ENCODE measurements at regions not wholly inside any gene's neighbourhood (a gene's known extent, or its start where the extent isn't known, plus 50 kb on each side); places are given as distances from the start of the nearest gene placed in this dataset.

DNA sequence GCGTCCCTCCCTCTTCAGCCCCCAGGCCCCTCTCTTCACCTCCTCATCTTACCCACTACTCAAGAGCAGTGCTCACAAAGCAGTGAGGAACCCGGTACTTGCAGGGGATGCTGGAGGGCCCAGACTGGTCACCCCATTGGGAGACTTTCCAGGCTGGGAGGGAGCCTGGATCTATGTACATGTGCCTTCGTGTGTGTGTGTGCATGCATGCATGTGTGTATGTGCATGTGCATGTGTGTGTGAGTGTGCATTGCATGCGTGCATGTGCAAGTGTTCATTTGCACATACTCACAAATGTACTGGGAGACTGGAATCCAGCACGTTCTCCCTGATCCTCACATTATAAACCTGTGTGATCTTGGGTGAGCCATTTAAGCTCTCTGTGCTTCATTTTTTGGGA, 696.0 kb upstream of the EEF2KMT start:
- no peaks in the 10 kb centered on the region for H3K9me3 Mint-ChIP-seq
- H3K27ac Mint-ChIP-seq = no peak overlapping the region
- TF ChIP-seq, protein P1, sequence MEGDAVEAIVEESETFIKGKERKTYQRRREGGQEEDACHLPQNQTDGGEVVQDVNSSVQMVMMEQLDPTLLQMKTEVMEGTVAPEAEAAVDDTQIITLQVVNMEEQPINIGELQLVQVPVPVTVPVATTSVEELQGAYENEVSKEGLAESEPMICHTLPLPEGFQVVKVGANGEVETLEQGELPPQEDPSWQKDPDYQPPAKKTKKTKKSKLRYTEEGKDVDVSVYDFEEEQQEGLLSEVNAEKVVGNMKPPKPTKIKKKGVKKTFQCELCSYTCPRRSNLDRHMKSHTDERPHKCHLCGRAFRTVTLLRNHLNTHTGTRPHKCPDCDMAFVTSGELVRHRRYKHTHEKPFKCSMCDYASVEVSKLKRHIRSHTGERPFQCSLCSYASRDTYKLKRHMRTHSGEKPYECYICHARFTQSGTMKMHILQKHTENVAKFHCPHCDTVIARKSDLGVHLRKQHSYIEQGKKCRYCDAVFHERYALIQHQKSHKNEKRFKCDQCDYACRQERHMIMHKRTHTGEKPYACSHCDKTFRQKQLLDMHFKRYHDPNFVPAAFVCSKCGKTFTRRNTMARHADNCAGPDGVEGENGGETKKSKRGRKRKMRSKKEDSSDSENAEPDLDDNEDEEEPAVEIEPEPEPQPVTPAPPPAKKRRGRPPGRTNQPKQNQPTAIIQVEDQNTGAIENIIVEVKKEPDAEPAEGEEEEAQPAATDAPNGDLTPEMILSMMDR (IDR thresholded peaks at IDR 0.05; ENCODE audit: unreplicated experiment in 3 of 3) = no peak
- no peak overlapping the region for H3K4me3 Mint-ChIP-seq
- peaks cover 4% of the 10 kb centered on the region for H3K27me3 Mint-ChIP-seq (ENCODE audit: low read depth)
- no peaks in the 10 kb centered on the region for H3K4me1 Mint-ChIP-seq
- H3K36me3 Mint-ChIP-seq (ENCODE audit: low read depth) = no peaks in the 10 kb centered on the region

DNA sequence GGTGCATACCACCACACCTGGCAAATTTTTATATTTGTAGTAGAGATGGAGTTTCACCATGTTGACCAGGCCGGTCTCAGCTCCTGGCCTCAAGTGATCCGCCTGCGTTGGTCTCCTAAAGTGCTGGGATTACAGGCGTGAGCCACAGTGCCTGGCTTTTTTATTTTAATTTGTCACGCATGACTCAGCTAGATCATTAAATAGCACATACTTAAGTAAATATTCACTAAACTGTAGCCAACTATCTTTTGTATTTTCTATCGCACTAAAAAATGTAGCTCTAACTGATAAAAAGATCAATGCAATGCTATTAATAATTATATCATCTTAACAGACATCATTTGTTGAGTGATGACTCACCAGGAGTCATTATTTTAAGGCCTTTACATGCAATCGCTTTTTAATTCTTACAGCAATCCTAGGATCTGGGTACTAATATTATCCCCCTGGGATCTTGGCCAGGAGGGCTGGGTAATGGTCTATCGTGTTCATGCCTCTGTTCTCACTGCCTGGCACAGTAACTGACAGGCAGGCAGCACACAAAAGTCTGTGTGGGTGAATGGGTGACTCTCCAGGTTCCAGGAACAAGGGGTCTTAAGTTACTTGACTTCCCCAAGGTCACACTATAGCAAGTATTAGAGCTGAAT, 693.5 kb upstream of the EEF2KMT start:
- H3K4me1 Mint-ChIP-seq = no peaks in the 10 kb centered on the region
- TF ChIP-seq, protein P1 (IDR thresholded peaks at IDR 0.05; ENCODE audit: unreplicated experiment in 3 of 3) = no peak
- no peaks in the 10 kb centered on the region for H3K36me3 Mint-ChIP-seq (ENCODE audit: low read depth)
- no peaks in the 10 kb centered on the region for H3K9me3 Mint-ChIP-seq
- peaks cover 4% of the 10 kb centered on the region for H3K27me3 Mint-ChIP-seq (ENCODE audit: low read depth)
- no peak overlapping the region for H3K27ac Mint-ChIP-seq
- no peak overlapping the region for H3K4me3 Mint-ChIP-seq

DNA sequence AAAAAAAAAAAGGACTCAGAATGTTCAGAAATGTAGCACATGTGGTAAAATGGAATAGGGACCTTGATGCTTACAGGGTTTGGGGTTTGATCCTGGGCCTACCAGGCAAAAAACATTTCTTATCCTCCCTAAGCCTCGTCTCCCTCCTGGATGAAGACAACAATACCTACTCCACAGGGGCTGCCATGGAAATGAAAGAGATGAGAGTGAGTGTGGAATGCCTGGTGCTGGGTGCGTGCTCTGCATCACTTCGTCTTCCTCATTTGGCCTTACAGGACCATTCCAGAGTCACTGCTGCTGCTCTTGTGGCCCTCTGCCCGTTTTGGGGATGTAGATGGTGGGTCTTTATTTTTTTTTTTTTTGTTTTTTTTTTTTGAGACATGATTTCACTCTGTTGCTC, 692.9 kb upstream of the EEF2KMT start:
- TF ChIP-seq, protein P1 (IDR thresholded peaks at IDR 0.05; ENCODE audit: unreplicated experiment in 3 of 3) = no peak
- Mint-ChIP-seq H3K36me3 (ENCODE audit: low read depth) (no peaks in the 10 kb centered on the region), H3K27ac (no peak overlapping the region), H3K4me1 (no peaks in the 10 kb centered on the region), H3K4me3 (no peak overlapping the region), H3K9me3 (no peaks in the 10 kb centered on the region), H3K27me3 (ENCODE audit: low read depth) (peaks cover 4% of the 10 kb centered on the region)

DNA sequence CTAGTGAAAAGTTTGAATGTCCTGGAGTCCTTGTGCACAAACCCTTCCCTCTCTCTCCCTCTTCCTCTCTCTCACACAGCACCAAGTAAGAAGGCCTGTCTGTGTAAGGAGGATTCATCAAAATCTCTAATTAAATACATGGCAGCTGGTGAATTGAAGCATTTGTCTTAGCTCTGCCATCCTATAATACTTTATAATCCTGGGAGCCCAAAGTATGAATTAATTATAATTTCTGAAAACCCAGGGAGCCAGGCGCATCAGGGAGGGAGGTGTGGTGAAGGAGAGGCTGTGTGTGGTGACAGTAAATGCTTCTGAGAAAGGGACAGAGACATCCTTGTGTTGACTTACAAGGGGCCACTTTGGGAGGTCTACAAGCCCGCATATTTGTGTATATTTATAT, 691.4 kb upstream of the EEF2KMT start:
- H3K4me3 Mint-ChIP-seq = no peak overlapping the region

DNA sequence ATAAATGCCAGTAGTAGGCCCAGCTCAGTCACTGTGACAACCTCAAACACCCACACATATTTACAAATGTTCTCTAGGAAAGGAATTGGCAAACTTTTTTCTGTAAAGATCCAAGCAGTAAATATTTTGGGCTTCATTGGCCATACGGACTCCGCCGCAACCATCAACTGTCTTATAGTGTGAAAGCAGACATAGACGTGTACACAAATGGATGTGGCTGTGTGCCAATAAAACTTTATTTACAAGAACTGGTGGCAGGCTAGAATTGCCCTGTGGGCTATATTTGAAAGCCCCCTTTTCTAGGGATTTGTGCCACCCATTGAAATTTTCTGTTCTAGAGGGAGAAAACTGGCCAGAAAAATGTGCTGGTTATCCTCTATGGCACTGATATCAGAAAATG, 683.8 kb upstream of the EEF2KMT start:
- Mint-ChIP-seq H3K4me3 (no peak overlapping the region), H3K36me3 (ENCODE audit: low read depth) (no peaks in the 10 kb centered on the region), H3K27ac (no peak overlapping the region), H3K27me3 (ENCODE audit: low read depth) (no peaks in the 10 kb centered on the region), H3K9me3 (peaks cover 3% of the 10 kb centered on the region), H3K4me1 (no peaks in the 10 kb centered on the region)
- TF ChIP-seq, protein P1 (IDR thresholded peaks at IDR 0.05; ENCODE audit: unreplicated experiment in 3 of 3) = no peak

More for the DNA sequence above, 691.4 kb upstream of the EEF2KMT start:
- no peaks in the 10 kb centered on the region for H3K36me3 Mint-ChIP-seq (ENCODE audit: low read depth)
- peaks cover 4% of the 10 kb centered on the region for H3K27me3 Mint-ChIP-seq (ENCODE audit: low read depth)
- TF ChIP-seq, protein P1 (IDR thresholded peaks at IDR 0.05; ENCODE audit: unreplicated experiment in 3 of 3) = no peak
- no peak overlapping the region for H3K27ac Mint-ChIP-seq
- no peaks in the 10 kb centered on the region for H3K9me3 Mint-ChIP-seq
- no peaks in the 10 kb centered on the region for H3K4me1 Mint-ChIP-seq

DNA sequence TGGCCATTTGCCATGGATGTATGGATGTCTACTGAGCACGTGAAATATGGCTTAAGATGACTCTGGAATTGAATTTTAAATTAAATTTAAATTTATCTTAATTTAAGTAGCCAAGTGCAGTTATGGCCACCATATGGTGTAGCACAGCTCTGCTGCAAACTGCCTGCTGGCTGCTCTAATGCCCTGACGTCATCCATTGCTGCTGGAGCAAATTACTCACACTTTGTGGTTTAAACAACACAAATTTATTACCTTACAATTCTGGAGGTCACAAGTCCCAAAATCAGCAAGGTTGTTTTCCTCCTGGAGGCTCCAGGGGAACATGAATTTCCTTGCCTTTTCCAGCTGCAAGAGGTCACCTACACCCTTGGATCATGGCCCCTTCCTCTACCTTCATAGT, 679.3 kb upstream of the EEF2KMT start:
- Mint-ChIP-seq H3K9me3 (peaks cover 3% of the 10 kb centered on the region), H3K4me3 (no peak overlapping the region)
- TF ChIP-seq, protein P1 (IDR thresholded peaks at IDR 0.05; ENCODE audit: unreplicated experiment in 3 of 3) = no peak

More for the DNA sequence above, 679.3 kb upstream of the EEF2KMT start:
- Mint-ChIP-seq H3K27me3 (ENCODE audit: low read depth) (no peaks in the 10 kb centered on the region), H3K4me1 (no peaks in the 10 kb centered on the region), H3K36me3 (ENCODE audit: low read depth) (no peaks in the 10 kb centered on the region), H3K27ac (no peak overlapping the region)

All from nephron (organoid).